H1 (cell line): ENCODE measurements at regions not wholly inside any gene's neighbourhood (a gene's known extent, or its start where the extent isn't known, plus 50 kb on each side); places are given as distances from the start of the nearest gene placed in this dataset.

Experiments
- CTCF ChIA-PET: fragments of 300-600 bp; sonication (Branson Sonifier 250); formaldehyde crosslinking; loops from one replicate; lab custom pipeline; 2021; ENCODE audit not compliant: partially characterized antibody; lab: Charles Lee
- POLR2A ChIA-PET: fragments of 300-600 bp; sonication (Branson Sonifier 250); formaldehyde crosslinking; loops from one replicate; lab custom pipeline; 2021; ENCODE audit warnings: inconsistent platforms; ENCODE audit not compliant: partially characterized antibody; lab: Charles Lee
- DNase-seq, 2 experiments: peaks; one replicate each; pipeline versions ENCODE4 v3.0.0 to v3.0.0-alpha.2; 2010 to 2022; ENCODE audit warnings: low spot score in 2 of 2, low read depth in 1 of 2, mixed read lengths in 1 of 2
- FAIRE-seq: peaks from 2 replicates; lab custom pipeline; 2011; peaks lifted over from hg19 to GRCh38; lab: Jason Lieb, UNC
- H2AFZ ChIP-seq: 2 replicates; pipeline ENCODE4 v1.8.1; 2012; ENCODE audit warnings: low read length, inconsistent platforms
- H2AK5ac ChIP-seq: 2 replicates; pipeline ENCODE4 v1.6.1; 2013; ENCODE audit warnings: low read depth, low read length
- H2BK120ac ChIP-seq: replicated peaks from 2 replicates; pipeline ENCODE3; 2013; ENCODE audit warnings: low read depth, low read length, inconsistent platforms
- H2BK12ac ChIP-seq: 2 replicates; pipeline ENCODE4 v1.6.1; 2013; ENCODE audit warnings: low read depth, low read length
- H2BK15ac ChIP-seq: 2 replicates; pipeline ENCODE4 v1.6.1; 2013; ENCODE audit warnings: low read length
- H2BK20ac ChIP-seq: 2 replicates; pipeline ENCODE4 v1.6.1; 2013; ENCODE audit warnings: low read length
- H2BK5ac ChIP-seq: 2 replicates; pipeline ENCODE4 v1.6.1; 2013; ENCODE audit warnings: low read depth, low read length
- H3K14ac ChIP-seq: 2 replicates; pipeline ENCODE4 v1.6.1; 2013; ENCODE audit warnings: inconsistent platforms; ENCODE audit not compliant: insufficient read length
- H3K18ac ChIP-seq: 2 replicates; pipeline ENCODE4 v1.6.1; 2013; ENCODE audit warnings: low read length; ENCODE audit errors: extremely low read depth
- H3K23ac ChIP-seq: 2 replicates; pipeline ENCODE4 v1.6.1; 2013; ENCODE audit warnings: inconsistent platforms; ENCODE audit not compliant: insufficient read length
- H3K23me2 ChIP-seq: 2 replicates; pipeline ENCODE4 v1.6.1; 2013; ENCODE audit warnings: low read depth, low read length
- H3K27ac ChIP-seq: 2 replicates; pipeline ENCODE4 v1.6.1; 2011; ENCODE audit warnings: low read depth, low read length, inconsistent platforms
- H3K27me3 ChIP-seq, 4 experiments: replicated peaks in 1 of 4; 1 replicate in 1 of 4; 2 replicates in 3 of 4; pipeline versions ENCODE4 v1.6.1 to v1.8.1; 2011 to 2013; ENCODE audit warnings: low read length in 3 of 4, mild to moderate bottlenecking in 3 of 4, inconsistent platforms in 2 of 4, mixed read lengths in 2 of 4, moderate library complexity in 1 of 4; ENCODE audit not compliant: control insufficient read depth in 3 of 4, insufficient read depth in 3 of 4; ENCODE audit errors: extremely low read depth in 1 of 4
- H3K36me3 ChIP-seq, 4 experiments: 2 replicates each; pipeline versions ENCODE4 v1.6.1 to v1.8.1; 2011 to 2013; ENCODE audit warnings: mild to moderate bottlenecking in 4 of 4, low read length in 3 of 4, moderate library complexity in 2 of 4, control low read depth in 1 of 4, inconsistent platforms in 1 of 4; ENCODE audit not compliant: insufficient read depth in 4 of 4, control insufficient read depth in 2 of 4
- H3K4ac ChIP-seq: replicated peaks from 2 replicates; pipeline ENCODE3; 2013; ENCODE audit warnings: low read length, low read depth, mixed read lengths, inconsistent platforms; ENCODE audit not compliant: insufficient read length
- H3K4me1 ChIP-seq, 4 experiments: replicated peaks in 1 of 4; 1 replicate in 1 of 4; 2 replicates in 3 of 4; pipeline versions ENCODE4 v1.6.1 to v1.8.1; 2011 to 2013; ENCODE audit warnings: low read length in 3 of 4, inconsistent platforms in 2 of 4, mixed read lengths in 1 of 4; ENCODE audit not compliant: insufficient read depth in 4 of 4, control insufficient read depth in 3 of 4
- H3K4me2 ChIP-seq, 2 experiments: 2 replicates each; pipeline versions ENCODE4 v1.6.1 to v1.8.1; 2011 to 2013; ENCODE audit warnings: low read depth in 2 of 2, low read length in 2 of 2, control low read depth in 1 of 2, inconsistent platforms in 1 of 2, mild to moderate bottlenecking in 1 of 2; ENCODE audit not compliant: insufficient read depth in 1 of 2
- H3K4me3 ChIP-seq, 4 experiments: fragments of 200-600, 300-600 bp in 1 of 4; sonication (generic), shearing (Covaris generic), sonication (Bioruptor Twin) in 1 of 4; 2 replicates each; pipeline versions ENCODE4 v1.5.1 to v1.8.1; 2011 to 2016; ENCODE audit warnings: low read length in 4 of 4, low read depth in 3 of 4, control low read depth in 2 of 4, inconsistent platforms in 2 of 4, mild to moderate bottlenecking in 2 of 4, mixed read lengths in 1 of 4, moderate library complexity in 1 of 4; ENCODE audit not compliant: insufficient read depth in 2 of 4; ENCODE audit errors: extremely low read depth in 1 of 4
- H3K56ac ChIP-seq: replicated peaks from 2 replicates; pipeline ENCODE3; 2013; ENCODE audit warnings: low read depth, mild to moderate bottlenecking, mixed read lengths, low read length, inconsistent platforms; ENCODE audit not compliant: insufficient read length
- H3K79me1 ChIP-seq: 2 replicates; pipeline ENCODE4 v1.6.1; 2013; ENCODE audit warnings: low read depth, low read length, control low read depth
- H3K79me2 ChIP-seq, 2 experiments: 2 replicates each; pipeline versions ENCODE4 v1.6.1 to v1.8.1; 2012 to 2013; ENCODE audit warnings: low read length in 2 of 2, mild to moderate bottlenecking in 2 of 2, inconsistent platforms in 1 of 2; ENCODE audit not compliant: insufficient read depth in 2 of 2, control insufficient read depth in 1 of 2
- H3K9ac ChIP-seq, 4 experiments: replicated peaks in 1 of 4; 1 replicate in 1 of 4; 2 replicates in 3 of 4; pipeline versions ENCODE4 v1.6.1 to v1.8.1; 2011 to 2013; ENCODE audit warnings: low read depth in 3 of 4, low read length in 3 of 4, control low read depth in 2 of 4, mild to moderate bottlenecking in 2 of 4, moderate library complexity in 2 of 4, inconsistent platforms in 1 of 4; ENCODE audit errors: extremely low read depth in 1 of 4
- H3K9me3 ChIP-seq, 2 experiments: 2 replicates each; pipeline versions ENCODE4 v1.6.1 to v1.8.1; 2012 to 2013; ENCODE audit warnings: mild to moderate bottlenecking in 2 of 2, moderate library complexity in 2 of 2, control low read depth in 1 of 2, inconsistent platforms in 1 of 2, low read depth in 1 of 2, low read length in 1 of 2, mixed read lengths in 1 of 2; ENCODE audit not compliant: insufficient read depth in 2 of 2
- H4K20me1 ChIP-seq, 2 experiments: replicated peaks in 1 of 2; 2 replicates each; pipeline versions ENCODE3 to v1.8.1; 2011 to 2013; ENCODE audit warnings: inconsistent platforms in 2 of 2, low read length in 2 of 2, mild to moderate bottlenecking in 1 of 2; ENCODE audit not compliant: insufficient read depth in 2 of 2, control insufficient read depth in 1 of 2
- H4K5ac ChIP-seq: 2 replicates; pipeline ENCODE4 v1.6.1; 2013; ENCODE audit warnings: low read length, low read depth, mixed read lengths, inconsistent platforms; ENCODE audit not compliant: insufficient read length
- H4K8ac ChIP-seq: 2 replicates; pipeline ENCODE4 v1.8.0; 2013; ENCODE audit warnings: mild to moderate bottlenecking, moderate library complexity, low read length, inconsistent platforms; ENCODE audit not compliant: insufficient read depth; ENCODE audit errors: extremely low read depth
- H4K91ac ChIP-seq: replicated peaks from 2 replicates; pipeline ENCODE3; 2013; ENCODE audit warnings: low read length, mixed read lengths, inconsistent platforms; ENCODE audit not compliant: insufficient read length
- BRCA1 ChIP-seq: IDR thresholded peaks from 2 replicates; pipeline ENCODE4 v1.6.1; 2012; ENCODE audit warnings: low read depth, low read length, improper control_type of control experiment
- EP300 ChIP-seq, 2 experiments: IDR thresholded peaks; 1 replicate in 1 of 2; 2 replicates in 1 of 2; pipeline ENCODE4 v1.6.1; 2011 to 2012; ENCODE audit warnings: low read depth in 2 of 2, low read length in 2 of 2, mild to moderate bottlenecking in 2 of 2, borderline replicate concordance in 1 of 2, inconsistent platforms in 1 of 2, moderate library complexity in 1 of 2
- JUN ChIP-seq: IDR thresholded peaks from 2 replicates; pipeline ENCODE4 v1.6.1; 2011; ENCODE audit warnings: low read depth, mild to moderate bottlenecking, improper control_type of control experiment, low read length
- TAF7 ChIP-seq: optimal IDR thresholded peaks from 2 replicates; pipeline ENCODE3; 2011; ENCODE audit warnings: low read depth, mild to moderate bottlenecking, inconsistent platforms, low read length, moderate library complexity, borderline replicate concordance
- TBP ChIP-seq: IDR thresholded peaks from 2 replicates; pipeline ENCODE4 v1.6.1; 2011; ENCODE audit warnings: low read depth, low read length, improper control_type of control experiment
- WGBS, 2 experiments: shearing (Covaris generic) in 1 of 2; methylation state at CpG; one replicate each; pipeline versions ENCODE4 v1.1.6 to v1.1.7; 2013 to 2015; ENCODE audit warnings: low lambda C conversion rate in 2 of 2, mixed read lengths in 2 of 2, inconsistent platforms in 1 of 2, low coverage in 1 of 2, missing lambda C conversion rate in 1 of 2; ENCODE audit not compliant: insufficient replicate concordance in 2 of 2, insufficient coverage in 1 of 2, insufficient read length in 1 of 2; ENCODE audit errors: extremely low coverage in 1 of 2, missing lambda C conversion rate in 1 of 2; 5-methylcytosine and 5-hydroxymethylcytosine counted together

- Histone ChIP-seq H2AFZ (no peak overlapping the region), H4K91ac (no peak overlapping the region), H3K18ac (no peak overlapping the region), H3K9me3 (no peaks in the 10 kb centered on the region; a peak in 1 of 4 replicates), H3K4me3 (no peak overlapping the region), H3K14ac (no peak overlapping the region), H4K5ac (no peak overlapping the region), H3K9ac (no peak overlapping the region), H3K23ac (no peak overlapping the region), H2BK12ac (no peak overlapping the region), H2BK120ac (no peak overlapping the region), H4K8ac (no peak overlapping the region)
- CTCF ChIA-PET: no interaction called here
- TF ChIP-seq EP300 (IDR thresholded peaks at IDR 0.05; ENCODE audit: borderline replicate concordance in 1 of 2, low read depth in 2 of 2, low read length in 2 of 2) (no peak), TBP (no peak), JUN (no peak), BRCA1 (no peak), TAF7 (no peak)
- TF ChIP-seq, all 59 proteins: peak for 0
- H2BK15ac ChIP-seq: no peak overlapping the region
- H3K27me3 ChIP-seq: no peaks in the 10 kb centered on the region
- H3K4ac ChIP-seq: no peak overlapping the region
- no peaks in the 10 kb centered on the region for H3K23me2 ChIP-seq
- DNase-seq (no peak), FAIRE-seq (no peak)
- WGBS, 2 experiments: 79% methylated on average over 4 of the region's 4 CpGs; no CpG with 5 or more reads in 1 of the 2 experiments
- H2BK5ac ChIP-seq: no peak overlapping the region
- no peak overlapping the region for H3K27ac ChIP-seq
- no peak overlapping the region for H3K56ac ChIP-seq
- no peak overlapping the region for H2BK20ac ChIP-seq
- no peaks in the 10 kb centered on the region for H3K79me1 ChIP-seq
- no peaks in the 10 kb centered on the region for H3K79me2 ChIP-seq
- H3K4me1 ChIP-seq: no peaks in the 10 kb centered on the region
- POLR2A ChIA-PET: no interaction called here
- H3K4me2 ChIP-seq: no peak overlapping the region
- no peaks in the 10 kb centered on the region for H4K20me1 ChIP-seq
- H2AK5ac ChIP-seq: no peak overlapping the region
- H3K36me3 ChIP-seq: no peaks in the 10 kb centered on the region
These were observed 460.3 kb upstream of the LARGE1 start for GRCh38 chr22:34380532-34380931.
